Renal cortical epithelial cell (primary cell): ENCODE measurements at regions not wholly inside any gene's neighbourhood (a gene's known extent, or its start where the extent isn't known, plus 50 kb on each side); places are given as distances from the start of the nearest gene placed in this dataset.

Experiments
- DNase-seq: peaks from one replicate; pipeline ENCODE4 v3.0.0-alpha.2; 2011; ENCODE audit warnings: low read depth

DNA sequence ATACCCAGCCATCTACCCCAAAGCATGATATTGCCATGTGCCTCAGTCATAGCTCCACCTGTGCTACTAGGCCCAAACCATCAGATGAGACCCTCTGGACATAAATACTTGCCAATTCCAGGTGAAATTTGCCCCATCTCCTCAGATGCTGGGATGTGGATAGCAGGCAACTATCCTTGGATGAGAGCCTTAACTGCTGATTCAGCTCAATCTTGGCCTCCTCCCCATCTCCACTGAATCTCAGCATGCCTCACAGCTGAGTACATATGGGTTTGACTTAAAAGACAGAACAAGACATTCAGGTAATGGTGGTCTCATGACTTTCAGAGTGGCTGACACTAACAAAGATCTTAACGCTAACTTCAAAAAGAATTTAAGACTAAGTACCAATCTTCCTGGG, 50.8 kb upstream of the KLHL13 start:
- DNase-seq: no peak

DNA sequence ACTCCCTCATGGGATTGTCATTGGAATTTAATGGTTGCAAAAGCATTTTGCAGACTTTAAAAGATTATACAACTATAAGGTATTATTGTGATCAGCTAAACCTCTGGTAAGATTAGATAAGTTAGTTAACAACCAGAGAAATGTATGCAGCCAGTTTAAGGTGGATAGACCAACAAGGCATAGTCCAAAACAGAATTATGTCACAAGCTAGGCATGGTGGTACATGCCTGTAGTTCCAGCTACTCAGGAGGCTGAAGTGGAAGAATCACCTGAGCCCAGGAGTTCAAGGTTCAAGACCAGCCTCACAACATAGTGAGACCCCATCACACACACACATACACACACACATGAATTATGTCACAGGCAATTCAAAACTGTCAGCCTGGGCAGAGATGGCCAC, 54.7 kb upstream of the KLHL13 start:
- no peak for DNase-seq

DNA sequence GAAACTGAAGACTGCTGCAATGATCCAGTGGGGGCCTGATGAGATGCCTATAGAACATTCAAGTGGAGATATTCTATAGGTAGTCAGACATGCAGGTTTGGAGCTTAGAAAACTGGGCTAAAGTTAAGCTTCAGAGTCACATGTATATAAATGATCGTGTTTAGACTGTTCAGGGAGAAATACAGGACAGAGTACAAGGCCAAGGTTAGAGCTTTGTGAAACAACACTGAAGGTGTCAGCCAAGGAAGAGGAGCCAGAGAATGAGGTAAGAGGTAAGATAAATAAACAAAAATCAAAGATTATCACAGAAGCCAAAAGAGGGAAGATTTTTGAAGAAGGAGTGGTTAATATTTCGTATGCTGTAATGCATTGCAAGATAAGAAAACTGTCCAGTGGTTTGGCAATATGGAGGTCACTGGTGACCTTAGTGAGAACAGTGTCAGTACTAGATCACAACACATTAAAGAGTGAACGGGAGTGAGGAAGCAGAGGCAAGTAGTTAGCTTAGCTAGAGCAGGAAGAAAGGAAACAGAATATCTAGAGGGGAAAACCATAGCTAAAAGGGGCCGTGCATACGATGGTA, 58.0 kb upstream of the KLHL13 start:
- no peak for DNase-seq

DNA sequence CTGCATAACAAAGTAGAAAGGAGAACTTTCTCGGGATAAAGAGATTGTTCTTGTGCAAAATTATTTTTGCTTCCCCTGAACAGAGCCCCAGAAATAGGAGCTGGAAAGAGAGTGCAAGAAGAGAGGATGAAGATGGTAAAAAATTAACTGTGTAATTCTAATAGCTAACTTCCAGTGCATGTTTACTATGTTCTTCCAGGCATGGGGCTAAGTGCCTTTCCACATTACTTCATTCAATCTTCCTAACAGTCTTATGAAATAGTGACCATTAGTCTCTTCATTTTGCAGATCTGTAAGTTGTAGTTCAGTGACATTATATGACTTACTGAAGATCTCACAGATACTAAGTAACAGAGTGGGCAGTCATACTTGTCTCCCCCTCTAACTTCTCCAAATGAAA, 61.1 kb upstream of the KLHL13 start:
- DNase-seq: peak; percentile 78

DNA sequence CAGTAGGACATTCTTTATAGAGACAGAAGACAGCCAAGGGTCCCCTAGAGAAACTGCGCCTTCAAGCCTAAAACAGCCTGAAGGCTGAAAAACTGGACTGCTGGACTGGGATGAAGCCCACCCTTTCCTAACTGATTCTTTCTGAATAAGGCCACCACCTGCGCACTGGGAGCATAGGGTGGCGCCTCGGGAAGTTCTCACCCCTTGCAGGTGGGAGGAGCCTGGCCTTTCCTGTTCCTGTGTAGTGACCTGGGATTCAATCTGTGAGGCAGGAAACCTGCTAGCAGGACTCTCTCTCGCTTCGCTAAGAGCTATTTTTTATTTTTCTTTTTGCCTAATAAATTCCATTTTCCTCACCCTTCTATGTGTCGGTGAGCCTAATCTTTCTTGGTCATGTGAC, 61.8 kb upstream of the KLHL13 start:
- DNase-seq: no peak

DNA sequence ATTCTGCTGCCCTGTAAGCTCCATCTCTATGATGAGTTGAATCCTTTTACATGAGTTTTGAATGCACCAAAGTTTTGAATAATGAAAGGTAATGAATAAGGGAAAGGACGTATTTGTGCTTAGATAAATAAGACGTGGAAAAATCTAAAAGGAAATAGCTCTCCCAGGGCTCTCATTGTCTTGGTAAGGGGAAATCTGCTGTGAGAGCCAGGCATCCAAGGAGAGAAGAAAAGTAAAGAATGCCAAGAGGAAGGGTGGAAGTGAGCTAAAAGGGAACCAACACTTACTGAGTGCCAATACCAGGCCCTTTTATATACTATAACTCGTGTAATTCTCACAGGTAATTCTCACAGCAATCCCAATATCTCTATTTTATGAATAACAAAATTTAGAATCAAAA, 62.6 kb upstream of the KLHL13 start:
- DNase-seq: no peak

DNA sequence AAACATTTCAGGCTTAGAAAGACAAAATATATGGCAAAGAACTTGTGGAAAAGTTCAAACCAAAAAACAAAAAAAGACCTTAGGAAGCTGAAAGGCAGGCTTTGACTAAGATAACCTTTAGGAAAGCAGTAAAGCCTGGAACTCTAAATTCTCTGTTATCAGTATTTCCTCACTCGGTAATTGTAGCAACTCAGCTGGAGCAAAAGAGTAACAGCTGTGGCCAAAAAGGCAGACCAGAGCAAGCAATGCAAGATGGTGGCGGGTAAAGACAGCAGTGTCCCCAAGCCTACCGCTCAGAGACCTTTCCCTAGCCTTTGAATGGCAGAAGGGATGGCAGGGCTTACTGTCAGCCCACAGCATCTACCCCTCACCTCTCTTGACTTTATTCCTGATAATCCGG, 63.1 kb upstream of the KLHL13 start:
- DNase-seq: no peak

DNA sequence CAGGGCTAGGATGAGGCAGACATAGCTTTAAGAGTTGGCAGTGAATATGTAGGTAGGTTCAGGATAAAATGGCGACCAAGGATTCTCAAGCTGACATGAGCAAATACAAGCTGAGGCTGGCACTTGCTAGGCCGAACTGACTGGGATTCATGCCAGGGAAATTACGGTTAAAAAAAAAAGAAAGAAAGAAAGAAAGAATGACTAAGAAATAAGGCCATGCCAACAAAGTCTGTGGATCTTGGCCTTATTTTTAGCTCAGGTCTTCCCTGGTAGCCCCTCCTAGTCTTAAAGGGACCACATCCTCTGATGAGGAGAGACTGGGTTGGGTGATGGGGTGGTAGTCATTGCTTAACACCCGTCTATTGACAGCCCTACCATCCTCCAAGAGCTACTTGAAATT, 64.4 kb upstream of the KLHL13 start:
- peak; percentile 91 for DNase-seq

DNA sequence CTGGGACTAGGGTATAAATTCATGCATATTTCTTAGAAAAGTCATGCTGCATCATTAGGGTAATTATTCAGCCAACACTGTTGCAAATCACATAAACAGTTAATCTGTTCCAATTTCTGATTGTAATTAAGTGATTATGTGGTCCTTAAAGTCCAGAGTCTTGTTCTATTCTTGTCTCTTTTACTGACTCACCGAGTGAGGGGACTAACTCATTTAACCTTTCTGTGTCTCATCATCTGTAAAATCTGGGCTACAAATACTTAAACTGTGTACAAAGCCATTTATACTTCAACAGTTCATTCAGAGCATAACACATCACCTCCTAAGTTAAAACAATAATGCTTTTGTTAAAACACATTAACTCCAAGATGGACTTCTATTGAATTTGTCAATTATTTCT, 65.4 kb upstream of the KLHL13 start:
- peak; percentile 92 for DNase-seq

DNA sequence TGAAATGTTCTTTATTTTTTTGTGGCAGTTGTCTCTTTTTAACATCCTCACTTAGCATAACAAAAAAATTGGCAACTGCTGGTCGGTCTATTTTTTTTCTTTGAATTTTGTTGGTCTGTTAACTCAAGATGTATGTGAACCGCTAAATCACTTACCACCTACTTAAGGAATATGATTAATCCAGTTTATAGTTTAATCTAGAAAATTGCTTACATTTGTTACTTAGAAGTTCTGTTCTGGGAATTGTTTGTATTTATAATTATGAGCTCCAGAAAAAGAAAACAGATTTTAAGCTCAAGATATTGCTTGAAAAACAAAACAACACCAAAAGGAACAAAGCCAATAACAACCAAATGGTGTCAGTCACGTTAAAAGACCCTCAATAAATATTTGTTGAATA, 66.1 kb upstream of the KLHL13 start:
- DNase-seq: no peak

DNA sequence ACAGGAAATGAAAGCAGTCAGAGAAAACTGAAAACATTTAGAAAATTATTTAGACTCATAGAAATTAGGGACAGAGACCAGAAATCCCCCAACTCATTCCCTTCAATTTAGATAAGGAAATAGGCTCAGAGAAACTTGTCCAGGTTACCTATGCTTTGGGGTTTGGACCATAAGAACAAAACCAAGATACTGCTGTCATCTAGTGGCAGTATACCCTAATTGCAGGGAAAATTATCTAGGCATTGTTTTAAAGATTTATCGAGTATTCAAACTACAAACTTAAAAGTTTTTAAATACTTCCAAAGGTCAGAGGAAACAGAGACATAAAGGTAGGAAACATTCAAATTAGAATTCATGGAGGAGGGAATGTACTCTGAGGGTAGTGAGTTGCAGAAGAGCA, 67.0 kb upstream of the KLHL13 start:
- DNase-seq: no peak

DNA sequence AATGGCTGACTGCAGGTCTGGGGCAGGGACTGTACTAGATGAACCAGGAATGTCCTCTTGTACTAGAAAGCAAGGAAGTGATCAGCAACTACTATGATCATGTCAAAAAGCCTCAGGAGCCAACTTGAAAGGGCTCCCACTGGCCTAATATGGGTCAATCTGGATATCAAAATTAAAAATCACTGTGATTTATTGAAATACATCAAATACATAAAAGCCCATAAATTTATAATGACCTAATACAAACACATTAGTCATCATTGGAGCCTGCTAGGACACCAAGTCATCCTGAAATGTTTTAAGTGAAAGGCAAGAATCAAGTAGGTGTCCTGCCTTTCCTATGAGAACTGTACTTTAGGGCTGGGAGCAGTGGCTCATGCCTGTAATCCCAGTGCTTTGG, 70.5 kb upstream of the KLHL13 start:
- no peak for DNase-seq

DNA sequence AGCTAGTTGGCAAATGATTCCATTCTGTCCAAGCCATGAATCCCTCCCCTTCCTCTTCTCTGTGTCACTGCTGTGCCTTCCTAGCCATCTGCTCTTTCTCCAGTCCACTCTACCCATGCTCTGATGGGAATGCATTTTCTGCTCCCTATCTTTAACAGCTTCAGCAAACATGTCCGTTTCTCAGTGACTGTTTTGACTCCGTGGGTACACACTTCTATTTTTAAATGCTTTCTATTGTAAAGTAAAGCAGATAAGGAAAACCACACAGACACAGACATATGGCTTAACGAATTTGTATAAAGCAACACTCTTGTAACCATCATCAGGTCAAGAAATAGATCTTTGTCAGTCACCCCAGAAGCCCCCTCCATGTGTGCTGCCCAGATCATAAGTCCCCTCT, 72.4 kb upstream of the KLHL13 start:
- DNase-seq: no peak

DNA sequence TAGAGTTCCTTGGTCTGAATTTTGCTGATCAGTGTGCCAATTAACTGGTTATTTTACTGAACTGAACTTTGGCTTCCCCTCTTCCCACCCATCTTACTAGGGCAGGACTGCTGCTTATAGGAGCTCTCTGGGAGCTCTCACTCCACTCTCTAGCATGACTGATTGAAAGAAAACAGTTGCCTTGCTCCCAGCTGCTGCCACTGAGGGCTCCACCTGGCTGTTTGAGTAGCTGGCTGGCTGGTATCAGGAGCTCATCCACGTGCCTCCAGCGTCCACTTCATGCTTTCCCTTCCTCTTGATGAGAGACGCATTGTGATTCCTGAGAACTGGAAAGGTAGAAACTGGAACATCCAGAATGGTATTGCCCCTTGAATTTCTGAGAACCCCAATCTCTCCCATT, 73.0 kb upstream of the KLHL13 start:
- DNase-seq: no peak

DNA sequence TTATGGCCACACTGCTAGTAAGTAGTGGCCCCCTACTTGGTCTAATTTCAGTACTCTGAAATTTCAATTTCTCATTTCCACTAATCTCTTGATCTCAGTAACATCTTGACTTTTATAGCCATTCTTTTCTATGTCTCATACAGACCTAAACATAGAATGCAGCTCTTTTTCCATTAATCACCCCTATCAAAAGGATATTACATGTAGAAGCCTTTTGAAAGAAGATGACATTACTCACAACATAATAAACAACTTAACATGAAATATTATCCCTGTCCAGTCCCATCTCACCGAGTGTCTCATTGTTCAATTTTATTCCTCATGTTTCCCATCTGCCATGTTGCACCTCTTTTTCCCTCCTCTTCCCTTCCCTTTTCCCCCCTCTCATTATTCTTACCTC, 81.1 kb upstream of the KLHL13 start:
- no peak for DNase-seq

DNA sequence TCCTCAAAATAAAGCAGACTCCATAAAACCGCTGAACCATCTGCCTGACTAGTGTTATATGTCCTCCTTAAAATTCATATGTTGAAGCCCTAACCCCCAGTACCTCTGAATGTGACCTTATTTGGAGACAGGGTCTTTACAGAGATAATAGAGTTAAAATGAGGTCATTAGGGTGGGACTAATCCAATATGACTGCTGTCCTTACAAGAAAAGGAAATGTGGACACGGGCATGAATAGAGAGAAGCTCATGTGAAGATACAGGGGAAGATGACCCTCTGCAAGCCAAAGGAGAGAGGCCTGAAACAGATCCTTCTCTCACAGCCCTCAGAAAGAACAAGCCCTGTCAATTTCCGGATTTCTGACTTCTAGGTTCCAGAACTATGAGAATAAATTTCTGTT, 82.0 kb upstream of the KLHL13 start:
- DNase-seq: no peak

DNA sequence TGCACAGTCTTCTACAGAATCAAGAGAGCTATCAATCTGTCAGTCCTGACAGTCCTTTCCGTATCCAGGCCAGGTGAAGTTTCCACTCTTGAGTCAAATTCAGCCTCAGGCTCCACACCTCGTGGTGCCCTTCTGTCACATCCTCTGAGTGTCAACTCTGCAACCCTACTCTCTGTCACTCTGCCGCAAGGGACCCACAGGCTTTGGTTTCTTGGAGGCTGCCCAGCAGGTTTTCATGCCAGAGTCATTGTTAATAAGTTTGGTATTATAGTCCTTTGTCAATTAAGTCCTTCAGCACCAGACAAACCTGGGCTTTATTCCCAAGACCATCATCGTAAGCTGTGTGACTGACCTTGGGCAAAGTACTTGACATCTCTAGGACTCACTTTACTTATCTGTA, 83.4 kb upstream of the KLHL13 start:
- no peak for DNase-seq

DNA sequence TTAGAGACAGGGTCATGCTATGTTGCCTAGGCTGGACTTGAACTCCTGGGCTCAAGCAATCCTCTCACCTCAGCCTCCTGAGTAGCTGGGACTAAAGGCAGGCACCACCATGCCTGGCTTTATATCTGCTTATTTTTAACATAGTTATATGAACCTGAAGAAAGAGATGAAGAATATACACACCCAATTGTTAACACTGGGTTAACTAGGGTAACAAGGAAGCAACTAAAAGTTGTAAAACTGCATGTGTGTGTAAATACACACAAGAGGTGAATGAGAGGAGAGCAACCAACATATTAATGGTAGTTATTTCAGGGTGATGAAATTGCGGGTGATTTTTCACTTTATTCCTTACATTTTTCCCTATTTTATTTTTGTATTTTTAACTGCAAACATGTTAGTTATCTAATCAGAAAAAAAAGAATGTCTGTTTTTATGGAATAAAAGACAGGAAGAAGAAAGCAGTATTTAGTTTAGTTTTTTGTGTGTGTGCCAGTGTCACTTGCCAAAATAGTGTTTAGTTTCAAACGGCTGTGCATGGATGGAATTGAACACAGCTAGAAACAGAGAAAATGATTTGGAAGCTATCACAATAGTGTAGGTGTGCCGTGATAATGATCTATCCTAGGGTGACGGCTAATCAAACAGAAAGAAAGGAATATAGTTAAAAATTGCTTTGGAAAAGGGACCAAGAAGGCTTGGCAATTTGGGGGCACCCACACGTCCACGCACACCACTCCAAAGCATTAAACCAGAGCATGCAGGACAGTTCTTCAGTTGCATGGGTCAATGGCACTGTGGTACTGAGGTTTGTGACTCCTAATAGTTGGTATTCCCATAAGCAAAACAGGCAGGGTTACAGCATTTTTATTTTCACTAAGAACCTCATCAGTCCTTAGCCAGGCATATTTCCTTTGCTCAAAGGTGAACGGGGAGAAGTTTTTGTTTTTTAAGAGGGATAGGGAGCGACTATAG, 89.1 kb upstream of the KLHL13 start:
- DNase-seq: no peak

DNA sequence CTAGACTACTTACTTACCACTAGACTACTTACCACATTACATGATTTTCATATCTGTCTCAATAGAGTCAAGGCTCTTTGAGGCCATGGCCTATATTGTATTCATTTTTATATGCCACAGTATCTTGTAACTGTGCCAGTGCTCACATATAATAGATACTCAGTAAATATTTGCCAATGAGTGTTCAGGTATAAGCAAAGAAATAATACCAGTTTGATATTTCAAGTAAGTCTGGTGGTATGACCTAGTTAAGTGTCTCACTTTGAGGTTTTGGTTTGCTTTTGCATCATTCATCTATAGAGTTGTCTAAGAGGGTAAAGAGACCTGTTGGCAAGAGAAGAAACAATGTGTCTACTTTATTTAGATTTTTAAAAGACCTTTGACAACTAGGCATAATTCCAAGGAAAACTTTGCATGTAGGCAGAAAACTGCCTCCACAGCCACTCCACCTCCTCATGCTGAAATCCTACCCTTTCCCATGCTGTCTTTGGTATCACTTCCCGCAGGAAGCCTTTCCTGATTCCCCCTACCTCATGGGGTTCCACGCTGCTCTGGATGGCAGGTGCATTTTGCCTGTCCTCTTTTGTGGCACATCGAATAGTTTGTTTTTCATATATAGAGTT, 91.3 kb upstream of the KLHL13 start:
- DNase-seq: no peak

DNA sequence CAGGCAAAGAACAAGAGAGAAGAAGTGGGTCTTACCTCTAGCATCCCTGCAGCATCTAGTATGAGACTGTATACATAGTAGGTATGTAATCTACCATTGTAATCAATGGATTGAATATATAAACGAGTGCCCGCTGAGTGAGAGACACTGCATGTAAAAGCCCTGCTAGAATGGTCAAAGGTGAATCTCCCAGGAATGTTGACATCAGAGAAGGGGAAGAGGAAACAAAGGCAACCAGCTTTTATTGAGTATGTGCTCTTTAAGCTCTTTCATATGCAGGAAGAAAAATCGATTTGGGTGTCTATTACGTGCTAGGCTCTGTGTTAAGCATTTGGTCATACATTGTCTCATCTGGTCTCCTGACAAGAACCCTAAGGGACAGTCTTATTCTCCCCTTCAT, 91.9 kb upstream of the KLHL13 start:
- no peak for DNase-seq

DNA sequence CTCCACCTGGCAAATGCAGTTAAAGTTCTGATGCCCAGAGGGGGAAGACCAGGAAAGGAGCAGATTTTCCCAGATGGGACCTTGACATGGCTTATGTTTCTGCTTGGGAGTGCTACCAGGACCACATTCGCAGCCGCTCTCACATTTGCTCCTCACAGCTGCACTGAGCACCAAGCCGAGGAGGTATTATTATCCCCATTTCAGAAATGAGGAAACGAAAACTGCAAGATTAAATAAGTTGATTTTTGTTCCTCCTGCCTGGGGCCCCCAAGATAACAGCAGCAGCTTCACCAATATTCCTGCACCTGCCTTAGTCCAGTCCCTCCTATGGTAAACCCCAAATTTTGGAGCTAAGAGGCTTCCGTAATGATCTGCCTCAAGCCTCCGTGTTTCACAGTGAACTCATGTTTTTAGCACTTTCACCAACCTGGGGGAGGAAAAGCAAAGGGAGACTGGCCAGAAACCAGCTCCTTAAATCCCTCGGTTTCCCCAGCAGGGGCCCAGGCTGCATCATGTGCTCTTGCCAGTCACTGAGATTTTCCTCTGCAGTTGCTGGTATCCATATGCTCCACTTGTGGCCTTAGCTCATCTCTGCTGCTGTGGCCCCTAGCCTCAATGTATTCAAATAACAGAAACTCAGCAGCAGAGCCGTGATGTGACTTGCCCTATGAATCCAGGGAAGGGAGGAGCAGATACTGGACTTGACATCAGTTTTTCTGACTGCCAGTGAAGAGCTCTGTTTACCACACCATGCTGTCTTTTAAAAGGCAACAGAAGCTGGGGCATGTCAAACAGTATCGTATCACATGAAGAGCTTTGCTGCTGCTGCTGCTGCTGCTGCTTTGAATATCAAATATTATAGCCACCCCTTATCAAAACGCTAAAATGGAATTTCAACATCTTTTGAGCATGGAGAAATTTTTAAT, 95.5 kb upstream of the KLHL13 start:
- DNase-seq: no peak

DNA sequence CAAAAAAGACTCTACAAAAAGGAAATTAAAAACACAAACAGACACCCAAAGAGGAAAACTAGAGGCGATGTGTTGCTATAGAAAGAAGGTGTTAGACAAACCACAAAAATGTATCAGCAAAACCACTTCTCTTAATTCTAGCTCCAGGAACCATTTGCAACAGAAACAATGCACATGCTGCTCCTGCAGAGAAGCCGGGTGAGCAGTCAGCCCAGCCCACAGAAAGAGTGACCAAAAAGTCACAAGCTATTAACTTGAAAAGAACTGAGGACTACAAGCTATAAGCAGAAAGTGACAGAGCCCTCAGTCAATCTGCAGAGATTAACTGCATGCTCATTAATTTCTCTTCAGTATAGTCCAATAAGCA, 96.2 kb upstream of the KLHL13 start:
- no peak for DNase-seq
